ENCODE measurements at regions not wholly inside any gene's neighbourhood (a gene's known extent, or its start where the extent isn't known, plus 50 kb on each side); places are given as distances from the start of the nearest gene placed in this dataset.

- Histone ChIP-seq H3K36me3 (ENCODE audit: insufficient read depth, low read length) (no peaks in the 10 kb centered on the region), H3K27me3 (ENCODE audit: insufficient read depth, low read length) (no peaks in the 10 kb centered on the region), H3K9me3 (ENCODE audit: insufficient read depth, low read depth, low read length) (no peaks in the 10 kb centered on the region), H3K27ac (ENCODE audit: low read depth, low read length) (no peak overlapping the region), H3K4me3 (ENCODE audit: insufficient read depth, low read depth, low read length) (no peak overlapping the region), H3K4me2 (ENCODE audit: low read length) (no peak overlapping the region), H2AFZ (ENCODE audit: low read depth, low read length) (no peak overlapping the region), H3K4me1 (ENCODE audit: insufficient read depth, low read length) (no peaks in the 10 kb centered on the region), H3K79me2 (ENCODE audit: insufficient read depth, low read length) (no peaks in the 10 kb centered on the region), H3K9ac (ENCODE audit: low read length) (no peak overlapping the region), H4K20me1 (ENCODE audit: insufficient read depth, low read length) (no peaks in the 10 kb centered on the region)
- Mint-ChIP-seq H3K27me3 (ENCODE audit: low read depth, unreplicated experiment) (no peaks in the 10 kb centered on the region), H3K36me3 (ENCODE audit: low read depth, unreplicated experiment) (no peaks in the 10 kb centered on the region), H3K4me3 (ENCODE audit: unreplicated experiment) (no peak overlapping the region), H3K27ac (ENCODE audit: unreplicated experiment) (no peak overlapping the region), H3K9me3 (ENCODE audit: unreplicated experiment) (no peaks in the 10 kb centered on the region), H3K4me1 (ENCODE audit: low read depth, unreplicated experiment) (peaks cover 12% of the 10 kb centered on the region)
- DNase-seq (ENCODE audit: low read depth) (peak; percentile 6), FAIRE-seq (no peak)
- TF ChIP-seq EZH2 (IDR thresholded peaks at IDR 0.05; ENCODE audit: insufficient read depth, low read length) = no peak
- TF ChIP-seq, protein P1, sequence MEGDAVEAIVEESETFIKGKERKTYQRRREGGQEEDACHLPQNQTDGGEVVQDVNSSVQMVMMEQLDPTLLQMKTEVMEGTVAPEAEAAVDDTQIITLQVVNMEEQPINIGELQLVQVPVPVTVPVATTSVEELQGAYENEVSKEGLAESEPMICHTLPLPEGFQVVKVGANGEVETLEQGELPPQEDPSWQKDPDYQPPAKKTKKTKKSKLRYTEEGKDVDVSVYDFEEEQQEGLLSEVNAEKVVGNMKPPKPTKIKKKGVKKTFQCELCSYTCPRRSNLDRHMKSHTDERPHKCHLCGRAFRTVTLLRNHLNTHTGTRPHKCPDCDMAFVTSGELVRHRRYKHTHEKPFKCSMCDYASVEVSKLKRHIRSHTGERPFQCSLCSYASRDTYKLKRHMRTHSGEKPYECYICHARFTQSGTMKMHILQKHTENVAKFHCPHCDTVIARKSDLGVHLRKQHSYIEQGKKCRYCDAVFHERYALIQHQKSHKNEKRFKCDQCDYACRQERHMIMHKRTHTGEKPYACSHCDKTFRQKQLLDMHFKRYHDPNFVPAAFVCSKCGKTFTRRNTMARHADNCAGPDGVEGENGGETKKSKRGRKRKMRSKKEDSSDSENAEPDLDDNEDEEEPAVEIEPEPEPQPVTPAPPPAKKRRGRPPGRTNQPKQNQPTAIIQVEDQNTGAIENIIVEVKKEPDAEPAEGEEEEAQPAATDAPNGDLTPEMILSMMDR (IDR thresholded peaks at IDR 0.05; ENCODE audit: insufficient read depth, low read depth, low read length) = no peak
These were observed 356.2 kb upstream of the NFE2L3 start for GRCh38 chr7:25795824-25796235.

DNA sequence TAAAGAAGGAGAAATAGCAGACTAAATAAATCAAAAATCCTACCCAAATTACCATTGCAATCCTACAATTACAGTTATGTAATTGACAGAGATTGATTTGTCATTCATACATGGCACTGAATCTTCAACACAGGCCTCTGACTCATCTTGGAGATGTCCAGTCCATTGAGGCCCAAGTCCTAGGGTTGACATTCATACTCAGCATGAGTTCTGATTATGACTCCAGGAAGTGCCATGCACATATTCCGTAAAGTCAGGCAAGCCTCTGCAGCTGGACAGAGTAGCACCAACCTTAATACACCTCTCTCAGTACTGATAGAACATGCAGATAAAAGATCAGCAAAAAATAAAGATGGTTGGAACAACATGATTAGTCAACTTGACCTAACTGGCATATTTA lies 353.7 kb upstream of the NFE2L3 start:
- Mint-ChIP-seq H3K9me3 (ENCODE audit: unreplicated experiment) (no peaks in the 10 kb centered on the region), H3K4me1 (ENCODE audit: low read depth, unreplicated experiment) (peaks cover 17% of the 10 kb centered on the region), H3K4me3 (ENCODE audit: unreplicated experiment) (no peak overlapping the region), H3K27ac (ENCODE audit: unreplicated experiment) (no peak overlapping the region), H3K36me3 (ENCODE audit: low read depth, unreplicated experiment) (no peaks in the 10 kb centered on the region), H3K27me3 (ENCODE audit: low read depth, unreplicated experiment) (no peaks in the 10 kb centered on the region)
- Histone ChIP-seq H3K4me1 (ENCODE audit: insufficient read depth, low read length) (no peaks in the 10 kb centered on the region), H3K27ac (ENCODE audit: low read depth, low read length) (no peak overlapping the region), H3K9me3 (ENCODE audit: insufficient read depth, low read depth, low read length) (no peaks in the 10 kb centered on the region), H4K20me1 (ENCODE audit: insufficient read depth, low read length) (no peaks in the 10 kb centered on the region), H2AFZ (ENCODE audit: low read depth, low read length) (no peak overlapping the region), H3K4me2 (ENCODE audit: low read length) (no peak overlapping the region), H3K36me3 (ENCODE audit: insufficient read depth, low read length) (no peaks in the 10 kb centered on the region), H3K9ac (ENCODE audit: low read length) (no peak overlapping the region), H3K27me3 (ENCODE audit: insufficient read depth, low read length) (no peaks in the 10 kb centered on the region), H3K4me3 (ENCODE audit: insufficient read depth, low read depth, low read length) (no peak overlapping the region), H3K79me2 (ENCODE audit: insufficient read depth, low read length) (no peaks in the 10 kb centered on the region)
- DNase-seq (ENCODE audit: low read depth) (no peak), FAIRE-seq (no peak)
- TF ChIP-seq, protein P1 (IDR thresholded peaks at IDR 0.05; ENCODE audit: insufficient read depth, low read depth, low read length) = no peak
- no peak for TF ChIP-seq EZH2 (IDR thresholded peaks at IDR 0.05; ENCODE audit: insufficient read depth, low read length)

DNA sequence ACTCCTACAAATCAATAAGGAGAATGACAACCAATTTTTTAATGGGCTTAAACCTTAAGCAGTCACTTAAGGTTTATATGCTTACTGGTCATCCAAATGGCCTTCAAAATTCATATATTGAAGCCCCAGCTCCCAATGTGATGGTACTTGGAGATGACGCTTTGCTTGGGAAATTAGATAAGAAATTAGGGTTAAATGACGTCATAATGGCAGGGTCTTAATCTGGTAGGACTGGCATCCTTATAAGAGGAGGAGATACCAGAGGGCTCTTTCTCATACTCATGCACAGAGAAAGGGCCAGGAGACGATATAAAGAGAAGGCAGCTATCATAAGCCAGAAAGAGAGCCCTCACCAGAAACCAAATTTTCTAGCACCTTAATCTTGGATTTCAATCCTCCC lies 350.8 kb upstream of the NFE2L3 start:
- no peaks in the 10 kb centered on the region for H3K79me2 ChIP-seq (ENCODE audit: insufficient read depth, low read length)
- H3K4me3 Mint-ChIP-seq (ENCODE audit: unreplicated experiment) = no peak overlapping the region
- DNase-seq (ENCODE audit: low read depth) (no peak), FAIRE-seq (no peak)
- no peaks in the 10 kb centered on the region for H3K9me3 Mint-ChIP-seq (ENCODE audit: unreplicated experiment)
- H3K36me3 Mint-ChIP-seq (ENCODE audit: low read depth, unreplicated experiment) = no peaks in the 10 kb centered on the region
- H3K36me3 ChIP-seq (ENCODE audit: insufficient read depth, low read length) = no peaks in the 10 kb centered on the region
- no peak for TF ChIP-seq EZH2 (IDR thresholded peaks at IDR 0.05; ENCODE audit: insufficient read depth, low read length)
- TF ChIP-seq, protein P1 (IDR thresholded peaks at IDR 0.05; ENCODE audit: insufficient read depth, low read depth, low read length) = no peak
- H3K9me3 ChIP-seq (ENCODE audit: insufficient read depth, low read depth, low read length) = no peaks in the 10 kb centered on the region
- no peak overlapping the region for H2AFZ ChIP-seq (ENCODE audit: low read depth, low read length)
- no peaks in the 10 kb centered on the region for H4K20me1 ChIP-seq (ENCODE audit: insufficient read depth, low read length)
- H3K9ac ChIP-seq (ENCODE audit: low read length) = no peak overlapping the region
- H3K27me3 ChIP-seq (ENCODE audit: insufficient read depth, low read length) = no peaks in the 10 kb centered on the region
- no peaks in the 10 kb centered on the region for H3K27me3 Mint-ChIP-seq (ENCODE audit: low read depth, unreplicated experiment)
- peaks cover 36% of the 10 kb centered on the region for H3K4me1 Mint-ChIP-seq (ENCODE audit: low read depth, unreplicated experiment)
- no peaks in the 10 kb centered on the region for H3K4me1 ChIP-seq (ENCODE audit: insufficient read depth, low read length)
- H3K27ac Mint-ChIP-seq (ENCODE audit: unreplicated experiment) = no peak overlapping the region
- H3K27ac ChIP-seq (ENCODE audit: low read depth, low read length) = no peak overlapping the region
- no peak overlapping the region for H3K4me2 ChIP-seq (ENCODE audit: low read length)
- no peak overlapping the region for H3K4me3 ChIP-seq (ENCODE audit: insufficient read depth, low read depth, low read length)

All from astrocyte (in vitro differentiated cells and primary cell).